ENCODE measurements at regions not wholly inside any gene's neighbourhood (a gene's known extent, or its start where the extent isn't known, plus 50 kb on each side); places are given as distances from the start of the nearest gene placed in this dataset.
A peak's percentile ranks its signal among the peaks of the same experiment; 100 is the strongest.

GRCh38 chr18:27695052-27695451, 481.9 kb downstream of the CDH2 start:
- Histone ChIP-seq H2BK15ac (ENCODE audit: low read length) (no peak overlapping the region), H2BK5ac (ENCODE audit: low read length) (no peak overlapping the region), H3K9ac (ENCODE audit: low read depth, low read length, poor library complexity) (no peak overlapping the region), H3K14ac (ENCODE audit: low read length) (no peak overlapping the region), H4K8ac (ENCODE audit: low read depth, low read length) (no peak overlapping the region), H2BK120ac (ENCODE audit: low read depth, low read length) (no peak overlapping the region), H3K4me2 (ENCODE audit: insufficient read depth, low read length, poor library complexity, severe bottlenecking) (no peak overlapping the region), H3K18ac (ENCODE audit: low read length) (no peak overlapping the region), H3K79me1 (ENCODE audit: low read depth, low read length) (no peaks in the 10 kb centered on the region), H3K4me1 (ENCODE audit: control insufficient read depth in 2 of 2, insufficient read depth in 1 of 2, low read depth in 1 of 2, low read length in 2 of 2) (peaks cover 0 to 4% of the 10 kb centered on the region in 2 donors), H2AFZ (ENCODE audit: low read length) (peak overlapping the region; percentile 26), H2AK5ac (ENCODE audit: low read depth, low read length) (no peak overlapping the region), H3K9me3 (replicated peaks in 1 of 2; ENCODE audit: control insufficient read depth in 2 of 2, insufficient read depth in 1 of 2, low read depth in 1 of 2, low read length in 2 of 2) (peaks cover 0 to 7% of the 10 kb centered on the region in 2 donors), H3K27ac (replicated peaks; ENCODE audit: low read length) (no peak overlapping the region), H3K23ac (ENCODE audit: low read depth, low read length, poor library complexity) (no peak overlapping the region), H3K4me3 (ENCODE audit: low read length in 2 of 2) (no peak overlapping the region), H3K27me3 (ENCODE audit: control insufficient read depth in 3 of 3, insufficient read depth in 3 of 3, low read depth in 1 of 3, low read length in 3 of 3) (no peaks in the 10 kb centered on the region), H2BK12ac (ENCODE audit: low read length) (no peak overlapping the region), H4K91ac (ENCODE audit: low read depth, low read length, poor library complexity) (no peak overlapping the region), H3K36me3 (replicated peaks in 1 of 2; ENCODE audit: control insufficient read depth in 2 of 2, insufficient read depth in 2 of 2, low read length in 2 of 2) (no peaks in the 10 kb centered on the region), H3K4ac (ENCODE audit: low read length) (no peak overlapping the region)
- WGBS, 2 donors (ENCODE audit: extremely low coverage in 2 of 2, insufficient read length in 2 of 2, insufficient replicate concordance in 1 of 2): no CpG with 5 or more reads among the region's 7 CpGs
- no peak for DNase-seq (ENCODE audit: low spot score)

- H3K9ac ChIP-seq (ENCODE audit: low read depth, low read length, poor library complexity): no peak overlapping the region
- no peaks in the 10 kb centered on the region for H3K79me1 ChIP-seq (ENCODE audit: low read depth, low read length)
- no peak overlapping the region for H3K18ac ChIP-seq (ENCODE audit: low read length)
- H2BK120ac ChIP-seq (ENCODE audit: low read depth, low read length): no peak overlapping the region
- DNase-seq (ENCODE audit: low spot score): no peak
- no peak overlapping the region for H2AFZ ChIP-seq (ENCODE audit: low read length)
- H3K36me3 ChIP-seq (replicated peaks in 1 of 2; ENCODE audit: control insufficient read depth in 2 of 2, insufficient read depth in 2 of 2, low read length in 2 of 2): no peaks in the 10 kb centered on the region
- H3K9me3 ChIP-seq (replicated peaks in 1 of 2; ENCODE audit: control insufficient read depth in 2 of 2, insufficient read depth in 1 of 2, low read depth in 1 of 2, low read length in 2 of 2): peaks cover 0 to 15% of the 10 kb centered on the region in 2 donors
- WGBS, 2 donors (ENCODE audit: extremely low coverage in 2 of 2, insufficient read length in 2 of 2, insufficient replicate concordance in 1 of 2): no CpG with 5 or more reads among the region's 1 CpG
- no peak overlapping the region for H2BK5ac ChIP-seq (ENCODE audit: low read length)
- no peak overlapping the region for H4K8ac ChIP-seq (ENCODE audit: low read depth, low read length)
- H3K14ac ChIP-seq (ENCODE audit: low read length): no peak overlapping the region
- no peak overlapping the region for H3K4me3 ChIP-seq (ENCODE audit: low read length in 2 of 2)
- H3K4ac ChIP-seq (ENCODE audit: low read length): no peak overlapping the region
- H3K27me3 ChIP-seq (ENCODE audit: control insufficient read depth in 3 of 3, insufficient read depth in 3 of 3, low read depth in 1 of 3, low read length in 3 of 3): no peaks in the 10 kb centered on the region
- H3K4me2 ChIP-seq (ENCODE audit: insufficient read depth, low read length, poor library complexity, severe bottlenecking): no peak overlapping the region
- peaks cover 0 to 4% of the 10 kb centered on the region in 2 donors for H3K4me1 ChIP-seq (ENCODE audit: control insufficient read depth in 2 of 2, insufficient read depth in 1 of 2, low read depth in 1 of 2, low read length in 2 of 2)
- no peak overlapping the region for H3K27ac ChIP-seq (replicated peaks; ENCODE audit: low read length)
- no peak overlapping the region for H3K23ac ChIP-seq (ENCODE audit: low read depth, low read length, poor library complexity)
- H2BK12ac ChIP-seq (ENCODE audit: low read length): no peak overlapping the region
- no peak overlapping the region for H4K91ac ChIP-seq (ENCODE audit: low read depth, low read length, poor library complexity)
- no peak overlapping the region for H2AK5ac ChIP-seq (ENCODE audit: low read depth, low read length)
- H2BK15ac ChIP-seq (ENCODE audit: low read length): no peak overlapping the region
These were observed 488.3 kb downstream of the CDH2 start for GRCh38 chr18:27688581-27688980.

- no peak overlapping the region for H2BK120ac ChIP-seq (ENCODE audit: low read depth, low read length)
- no peak overlapping the region for H3K14ac ChIP-seq (ENCODE audit: low read length)
- no peak overlapping the region for H2BK15ac ChIP-seq (ENCODE audit: low read length)
- no peak overlapping the region for H2BK12ac ChIP-seq (ENCODE audit: low read length)
- no peak overlapping the region for H3K4me2 ChIP-seq (ENCODE audit: insufficient read depth, low read length, poor library complexity, severe bottlenecking)
- H3K79me1 ChIP-seq (ENCODE audit: low read depth, low read length): no peaks in the 10 kb centered on the region
- H3K27me3 ChIP-seq (ENCODE audit: control insufficient read depth in 3 of 3, insufficient read depth in 3 of 3, low read depth in 1 of 3, low read length in 3 of 3): no peaks in the 10 kb centered on the region
- H2BK5ac ChIP-seq (ENCODE audit: low read length): no peak overlapping the region
- no peak overlapping the region for H4K8ac ChIP-seq (ENCODE audit: low read depth, low read length)
- H3K4me1 ChIP-seq (ENCODE audit: control insufficient read depth in 2 of 2, insufficient read depth in 1 of 2, low read depth in 1 of 2, low read length in 2 of 2): peaks cover 0 to 4% of the 10 kb centered on the region in 2 donors
- H3K36me3 ChIP-seq (replicated peaks in 1 of 2; ENCODE audit: control insufficient read depth in 2 of 2, insufficient read depth in 2 of 2, low read length in 2 of 2): no peaks in the 10 kb centered on the region
- no peak overlapping the region for H2AFZ ChIP-seq (ENCODE audit: low read length)
- no peak overlapping the region for H3K27ac ChIP-seq (replicated peaks; ENCODE audit: low read length)
- no peak for DNase-seq (ENCODE audit: low spot score)
- no peak overlapping the region for H3K4me3 ChIP-seq (ENCODE audit: low read length in 2 of 2)
- H3K9ac ChIP-seq (ENCODE audit: low read depth, low read length, poor library complexity): no peak overlapping the region
- H2AK5ac ChIP-seq (ENCODE audit: low read depth, low read length): no peak overlapping the region
- H3K4ac ChIP-seq (ENCODE audit: low read length): no peak overlapping the region
- H3K18ac ChIP-seq (ENCODE audit: low read length): no peak overlapping the region
- peaks cover 0 to 15% of the 10 kb centered on the region in 2 donors for H3K9me3 ChIP-seq (replicated peaks in 1 of 2; ENCODE audit: control insufficient read depth in 2 of 2, insufficient read depth in 1 of 2, low read depth in 1 of 2, low read length in 2 of 2)
- H3K23ac ChIP-seq (ENCODE audit: low read depth, low read length, poor library complexity): no peak overlapping the region
- H4K91ac ChIP-seq (ENCODE audit: low read depth, low read length, poor library complexity): no peak overlapping the region
These were observed 489.5 kb downstream of the CDH2 start for GRCh38 chr18:27687351-27687979.

GRCh38 chr18:27685807-27686412, 491.0 kb downstream of the CDH2 start:
- H3K9ac ChIP-seq (ENCODE audit: low read depth, low read length, poor library complexity): no peak overlapping the region
- no peak overlapping the region for H3K18ac ChIP-seq (ENCODE audit: low read length)
- no peak overlapping the region for H3K4me2 ChIP-seq (ENCODE audit: insufficient read depth, low read length, poor library complexity, severe bottlenecking)
- no peak overlapping the region for H3K14ac ChIP-seq (ENCODE audit: low read length)
- DNase-seq (ENCODE audit: low spot score): no peak
- peaks cover 0 to 15% of the 10 kb centered on the region in 2 donors for H3K9me3 ChIP-seq (replicated peaks in 1 of 2; ENCODE audit: control insufficient read depth in 2 of 2, insufficient read depth in 1 of 2, low read depth in 1 of 2, low read length in 2 of 2)
- peaks cover 0 to 4% of the 10 kb centered on the region in 2 donors for H3K4me1 ChIP-seq (ENCODE audit: control insufficient read depth in 2 of 2, insufficient read depth in 1 of 2, low read depth in 1 of 2, low read length in 2 of 2)
- no CpG with 5 or more reads among the region's 2 CpGs for WGBS, 2 donors (ENCODE audit: extremely low coverage in 2 of 2, insufficient read length in 2 of 2, insufficient replicate concordance in 1 of 2)
- no peaks in the 10 kb centered on the region for H3K79me1 ChIP-seq (ENCODE audit: low read depth, low read length)
- no peaks in the 10 kb centered on the region for H3K27me3 ChIP-seq (ENCODE audit: control insufficient read depth in 3 of 3, insufficient read depth in 3 of 3, low read depth in 1 of 3, low read length in 3 of 3)
- no peak overlapping the region for H2AK5ac ChIP-seq (ENCODE audit: low read depth, low read length)
- H4K91ac ChIP-seq (ENCODE audit: low read depth, low read length, poor library complexity): no peak overlapping the region
- H3K23ac ChIP-seq (ENCODE audit: low read depth, low read length, poor library complexity): no peak overlapping the region
- H3K4me3 ChIP-seq (ENCODE audit: low read length in 2 of 2): no peak overlapping the region
- no peak overlapping the region for H3K27ac ChIP-seq (replicated peaks; ENCODE audit: low read length)
- no peak overlapping the region for H4K8ac ChIP-seq (ENCODE audit: low read depth, low read length)
- H2BK15ac ChIP-seq (ENCODE audit: low read length): no peak overlapping the region
- H2BK12ac ChIP-seq (ENCODE audit: low read length): no peak overlapping the region
- no peaks in the 10 kb centered on the region for H3K36me3 ChIP-seq (replicated peaks in 1 of 2; ENCODE audit: control insufficient read depth in 2 of 2, insufficient read depth in 2 of 2, low read length in 2 of 2)
- no peak overlapping the region for H3K4ac ChIP-seq (ENCODE audit: low read length)
- no peak overlapping the region for H2BK5ac ChIP-seq (ENCODE audit: low read length)
- no peak overlapping the region for H2BK120ac ChIP-seq (ENCODE audit: low read depth, low read length)
- H2AFZ ChIP-seq (ENCODE audit: low read length): peak overlapping the region; percentile 9

All from neuronal stem cell (in vitro differentiated cells).